H1 (cell line): ENCODE measurements at regions not wholly inside any gene's neighbourhood (a gene's known extent, or its start where the extent isn't known, plus 50 kb on each side); places are given as distances from the start of the nearest gene placed in this dataset.

Source experiments
- BACH1 ChIP-seq: IDR thresholded peaks from 2 replicates; pipeline ENCODE4 v1.6.1; 2012; ENCODE audit warnings: low read length, improper control_type of control experiment
- CREB1 ChIP-seq: IDR thresholded peaks from 2 replicates; pipeline ENCODE4 v1.6.1; 2012; ENCODE audit warnings: inconsistent platforms
- EP300 ChIP-seq, 2 experiments: IDR thresholded peaks; 1 replicate in 1 of 2; 2 replicates in 1 of 2; pipeline ENCODE4 v1.6.1; 2011 to 2012; ENCODE audit warnings: low read depth in 2 of 2, low read length in 2 of 2, mild to moderate bottlenecking in 2 of 2, borderline replicate concordance in 1 of 2, inconsistent platforms in 1 of 2, moderate library complexity in 1 of 2
- KDM5A ChIP-seq: fragments of 200-600 bp; IDR thresholded peaks from 2 replicates; pipeline ENCODE4 v1.7.1; 2012; ENCODE audit warnings: mild to moderate bottlenecking, low read length, inconsistent platforms, mixed read lengths
- NANOG ChIP-seq: IDR thresholded peaks from 2 replicates; pipeline ENCODE4 v1.6.1; 2011; ENCODE audit warnings: low read length, low read depth, mild to moderate bottlenecking, inconsistent platforms; ENCODE audit not compliant: insufficient read depth, poor library complexity, severe bottlenecking

- TF ChIP-seq NANOG (no peak), CREB1 (no peak), BACH1 (no peak), EP300 (IDR thresholded peaks at IDR 0.05; ENCODE audit: borderline replicate concordance in 1 of 2, low read depth in 2 of 2, low read length in 2 of 2) (no peak), KDM5A (no peak)
Observed at GRCh38 chr1:221620437-221621384, 121.2 kb downstream of the DUSP10 start (continued).
